ENCODE measurements at regions not wholly inside any gene's neighbourhood (a gene's known extent, or its start where the extent isn't known, plus 50 kb on each side); places are given as distances from the start of the nearest gene placed in this dataset.
A peak's percentile ranks its signal among the peaks of the same experiment; 100 is the strongest.
"Not testable (repeated sequence)": the region's sequence is repeated elsewhere in the genome, so short reads cannot be mapped to it uniquely, and the experiment has no call there.

GRCh38 chr7:68074242-68074641 lies 1077.6 kb downstream of the TYW1 start:
- WGBS, 2 donors: 61 to 80% methylated on average over 3 of the region's 3 CpGs
- Histone ChIP-seq H3K9me3 (no peaks in the 10 kb centered on the region), H3K36me3 (no peaks in the 10 kb centered on the region), H3K4me3 (no peak overlapping the region), H3K27me3 (no peaks in the 10 kb centered on the region), H3K4me1 (no peaks in the 10 kb centered on the region), H3K27ac (no peak overlapping the region)
- intact Hi-C loops (cut with DNase I): no loop called here
- no peak for FAIRE-seq
- TF ChIP-seq, protein P1, sequence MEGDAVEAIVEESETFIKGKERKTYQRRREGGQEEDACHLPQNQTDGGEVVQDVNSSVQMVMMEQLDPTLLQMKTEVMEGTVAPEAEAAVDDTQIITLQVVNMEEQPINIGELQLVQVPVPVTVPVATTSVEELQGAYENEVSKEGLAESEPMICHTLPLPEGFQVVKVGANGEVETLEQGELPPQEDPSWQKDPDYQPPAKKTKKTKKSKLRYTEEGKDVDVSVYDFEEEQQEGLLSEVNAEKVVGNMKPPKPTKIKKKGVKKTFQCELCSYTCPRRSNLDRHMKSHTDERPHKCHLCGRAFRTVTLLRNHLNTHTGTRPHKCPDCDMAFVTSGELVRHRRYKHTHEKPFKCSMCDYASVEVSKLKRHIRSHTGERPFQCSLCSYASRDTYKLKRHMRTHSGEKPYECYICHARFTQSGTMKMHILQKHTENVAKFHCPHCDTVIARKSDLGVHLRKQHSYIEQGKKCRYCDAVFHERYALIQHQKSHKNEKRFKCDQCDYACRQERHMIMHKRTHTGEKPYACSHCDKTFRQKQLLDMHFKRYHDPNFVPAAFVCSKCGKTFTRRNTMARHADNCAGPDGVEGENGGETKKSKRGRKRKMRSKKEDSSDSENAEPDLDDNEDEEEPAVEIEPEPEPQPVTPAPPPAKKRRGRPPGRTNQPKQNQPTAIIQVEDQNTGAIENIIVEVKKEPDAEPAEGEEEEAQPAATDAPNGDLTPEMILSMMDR (IDR thresholded peaks at IDR 0.05): no peak
- ATAC-seq: no peak
- no peak for DNase-seq

- H3K9me3 ChIP-seq: no peaks in the 10 kb centered on the region
- TF ChIP-seq, protein P1 (IDR thresholded peaks at IDR 0.05): no peak
- no peak overlapping the region for H3K27ac ChIP-seq
- no peak for DNase-seq
- FAIRE-seq: no peak
- H3K4me1 ChIP-seq: no peaks in the 10 kb centered on the region
- ATAC-seq: no peak
- WGBS, 2 donors: 63 to 66% methylated on average over 5 of the region's 5 CpGs
- no peak overlapping the region for H3K4me3 ChIP-seq
- no peaks in the 10 kb centered on the region for H3K27me3 ChIP-seq
- intact Hi-C loops (cut with DNase I): no loop called here
- no peaks in the 10 kb centered on the region for H3K36me3 ChIP-seq
Measured at GRCh38 chr7:68078157-68078710, 1081.6 kb downstream of the TYW1 start.

GRCh38 chr7:68082066-68082960 lies 1085.7 kb downstream of the TYW1 start:
- peak in 1 of 6 donors; percentile 36 for DNase-seq
- H3K4me1 ChIP-seq; H3K27ac ChIP-seq; ATAC-seq; intact Hi-C loops (cut with DNase I); H3K4me3 ChIP-seq; FAIRE-seq; H3K27me3 ChIP-seq; H3K9me3 ChIP-seq; H3K36me3 ChIP-seq: not testable (repeated sequence)
- 91 to 95% methylated on average over 45 to 54 of the region's 54 CpGs for WGBS, 2 donors

GRCh38 chr7:68082961-68083657 lies 1086.5 kb downstream of the TYW1 start:
- H3K9me3 ChIP-seq; ATAC-seq; intact Hi-C loops (cut with DNase I); FAIRE-seq; H3K27me3 ChIP-seq; H3K4me3 ChIP-seq; H3K36me3 ChIP-seq; H3K4me1 ChIP-seq; H3K27ac ChIP-seq: not testable (repeated sequence)
- 91 to 93% methylated on average over 43 to 44 of the region's 44 CpGs for WGBS, 2 donors
- peak in 1 of 6 donors; percentile 67 for DNase-seq

- Histone ChIP-seq H3K4me3 (no peak overlapping the region), H3K9me3 (no peaks in the 10 kb centered on the region), H3K36me3 (no peaks in the 10 kb centered on the region), H3K27ac (no peak overlapping the region), H3K4me1 (no peaks in the 10 kb centered on the region), H3K27me3 (no peaks in the 10 kb centered on the region)
- DNase-seq: no peak
- no peak for FAIRE-seq
- 75 to 82% methylated on average over 5 of the region's 5 CpGs for WGBS, 2 donors
- TF ChIP-seq, protein P1 (IDR thresholded peaks at IDR 0.05): no peak
- no peak for ATAC-seq
- intact Hi-C loops (cut with DNase I): no loop called here
Measured at GRCh38 chr7:68087401-68087800, 1090.8 kb downstream of the TYW1 start.

Data from pancreas (tissue), 10 donors.